ENCODE measurements at regions not wholly inside any gene's neighbourhood (a gene's known extent, or its start where the extent isn't known, plus 50 kb on each side); places are given as distances from the start of the nearest gene placed in this dataset.

DNA sequence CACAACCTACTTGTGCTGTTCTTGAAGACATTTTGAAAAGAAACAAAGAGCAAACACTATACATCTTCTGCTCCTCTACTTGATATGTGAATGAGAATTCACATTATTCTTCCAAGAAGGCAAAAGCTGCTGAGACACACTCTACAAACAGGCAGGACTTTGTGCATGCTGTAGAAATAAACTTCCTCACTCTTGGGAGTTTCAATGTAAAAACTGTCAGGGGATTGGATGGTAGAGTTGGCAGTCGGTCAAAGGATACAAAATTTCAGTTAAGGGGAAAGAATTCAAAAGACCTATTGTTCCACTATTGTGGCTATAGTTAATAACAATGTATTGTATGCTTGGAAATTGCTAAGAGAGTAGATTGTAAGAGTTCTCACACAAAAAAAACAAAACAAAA lies 196.3 kb downstream of the MC4R start:
- DNase-seq (ENCODE audit: low read depth): no peak
- TF ChIP-seq, protein P1, sequence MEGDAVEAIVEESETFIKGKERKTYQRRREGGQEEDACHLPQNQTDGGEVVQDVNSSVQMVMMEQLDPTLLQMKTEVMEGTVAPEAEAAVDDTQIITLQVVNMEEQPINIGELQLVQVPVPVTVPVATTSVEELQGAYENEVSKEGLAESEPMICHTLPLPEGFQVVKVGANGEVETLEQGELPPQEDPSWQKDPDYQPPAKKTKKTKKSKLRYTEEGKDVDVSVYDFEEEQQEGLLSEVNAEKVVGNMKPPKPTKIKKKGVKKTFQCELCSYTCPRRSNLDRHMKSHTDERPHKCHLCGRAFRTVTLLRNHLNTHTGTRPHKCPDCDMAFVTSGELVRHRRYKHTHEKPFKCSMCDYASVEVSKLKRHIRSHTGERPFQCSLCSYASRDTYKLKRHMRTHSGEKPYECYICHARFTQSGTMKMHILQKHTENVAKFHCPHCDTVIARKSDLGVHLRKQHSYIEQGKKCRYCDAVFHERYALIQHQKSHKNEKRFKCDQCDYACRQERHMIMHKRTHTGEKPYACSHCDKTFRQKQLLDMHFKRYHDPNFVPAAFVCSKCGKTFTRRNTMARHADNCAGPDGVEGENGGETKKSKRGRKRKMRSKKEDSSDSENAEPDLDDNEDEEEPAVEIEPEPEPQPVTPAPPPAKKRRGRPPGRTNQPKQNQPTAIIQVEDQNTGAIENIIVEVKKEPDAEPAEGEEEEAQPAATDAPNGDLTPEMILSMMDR (conservative IDR thresholded peaks at IDR 0.05; ENCODE audit: control insufficient read depth, insufficient read depth, low read depth, low read length): no peak
- no peak overlapping the region for H3K4me3 ChIP-seq (ENCODE audit: control insufficient read depth, low read depth, low read length)

DNA sequence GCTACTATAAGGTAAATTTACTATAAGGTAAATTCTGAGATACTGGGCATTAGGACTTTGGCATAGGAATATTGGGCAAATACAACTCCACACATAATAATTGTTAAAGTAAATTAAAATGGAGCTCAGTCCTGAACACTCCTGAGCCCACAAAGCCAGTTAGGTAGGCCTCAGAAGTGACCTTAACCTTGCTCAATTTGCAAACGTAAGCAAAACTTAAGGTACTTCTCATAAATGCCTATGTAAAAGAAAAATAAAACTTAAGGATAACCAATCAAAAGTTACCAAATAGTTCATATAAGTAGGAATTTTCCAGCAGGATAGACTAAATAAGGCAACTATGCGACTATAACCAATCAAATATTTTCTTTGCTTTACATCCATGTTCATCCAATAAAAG lies 197.7 kb downstream of the MC4R start:
- no peak overlapping the region for H3K4me3 ChIP-seq (ENCODE audit: control insufficient read depth, low read depth, low read length)
- no peak for DNase-seq (ENCODE audit: low read depth)
- TF ChIP-seq, protein P1 (conservative IDR thresholded peaks at IDR 0.05; ENCODE audit: control insufficient read depth, insufficient read depth, low read depth, low read length): no peak

DNA sequence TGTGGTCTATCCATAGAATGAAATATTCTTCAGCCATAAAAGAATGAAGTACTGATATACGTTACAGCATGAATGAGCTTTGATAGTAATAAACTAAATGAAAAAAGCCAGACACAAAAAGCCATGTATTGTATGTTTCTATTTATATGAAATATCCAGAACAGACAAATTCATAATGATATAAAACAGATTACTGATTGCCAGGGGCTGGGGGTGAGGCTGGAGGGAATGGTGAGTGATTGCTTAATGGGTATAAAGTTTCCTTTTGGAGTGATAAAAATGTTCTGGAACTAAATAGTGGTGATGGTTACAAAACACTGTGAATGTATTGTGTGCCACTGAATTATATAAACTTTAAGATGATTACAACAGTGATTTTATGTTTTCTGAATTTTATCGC lies 200.5 kb downstream of the MC4R start:
- no peak overlapping the region for H3K4me3 ChIP-seq (ENCODE audit: control insufficient read depth, low read depth, low read length)
- TF ChIP-seq, protein P1 (conservative IDR thresholded peaks at IDR 0.05; ENCODE audit: control insufficient read depth, insufficient read depth, low read depth, low read length): no peak
- DNase-seq (ENCODE audit: low read depth): no peak

DNA sequence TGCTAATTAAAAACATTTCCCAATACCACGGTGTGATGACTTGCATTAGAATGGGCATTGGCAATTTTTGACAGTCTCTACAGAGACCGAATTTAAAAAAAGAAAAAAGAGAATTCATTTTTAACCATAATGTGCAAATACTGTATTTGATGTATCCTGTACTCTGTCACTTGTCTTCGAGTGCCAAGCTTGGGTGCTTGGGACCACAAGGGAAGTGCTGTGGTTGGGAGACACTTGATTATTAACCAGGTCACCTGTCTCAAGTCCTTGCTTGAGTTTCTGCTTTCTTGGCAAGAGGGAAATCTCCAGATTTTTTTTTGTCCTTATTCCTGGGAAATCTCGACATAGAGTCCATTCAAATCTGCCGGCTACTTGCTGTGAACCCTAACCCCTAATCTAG lies 209.0 kb downstream of the MC4R start:
- no peak for DNase-seq (ENCODE audit: low read depth)
- no peak overlapping the region for H3K4me3 ChIP-seq (ENCODE audit: control insufficient read depth, low read depth, low read length)
- TF ChIP-seq, protein P1 (conservative IDR thresholded peaks at IDR 0.05; ENCODE audit: control insufficient read depth, insufficient read depth, low read depth, low read length): no peak

DNA sequence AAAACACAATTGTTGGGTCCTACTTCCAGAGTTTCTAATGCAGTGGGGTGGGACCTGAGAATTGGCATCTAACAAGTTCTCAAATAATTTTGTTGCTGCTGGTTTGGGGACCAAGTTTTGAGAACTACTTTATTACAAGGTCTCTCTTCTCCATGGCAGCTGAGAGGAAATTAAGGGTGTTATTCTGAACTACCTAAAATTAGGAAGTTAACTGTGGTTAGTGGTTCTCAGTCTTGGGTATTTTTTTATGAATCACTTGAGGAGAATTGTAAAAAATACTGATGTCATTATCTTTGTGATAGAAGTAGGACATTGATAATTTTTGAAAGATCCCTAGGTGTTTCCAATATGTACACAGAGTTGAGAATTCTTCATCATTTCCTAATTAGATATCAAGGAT lies 210.2 kb downstream of the MC4R start:
- no peak overlapping the region for H3K4me3 ChIP-seq (ENCODE audit: control insufficient read depth, low read depth, low read length)
- no peak for DNase-seq (ENCODE audit: low read depth)
- TF ChIP-seq, protein P1 (conservative IDR thresholded peaks at IDR 0.05; ENCODE audit: control insufficient read depth, insufficient read depth, low read depth, low read length): no peak

DNA sequence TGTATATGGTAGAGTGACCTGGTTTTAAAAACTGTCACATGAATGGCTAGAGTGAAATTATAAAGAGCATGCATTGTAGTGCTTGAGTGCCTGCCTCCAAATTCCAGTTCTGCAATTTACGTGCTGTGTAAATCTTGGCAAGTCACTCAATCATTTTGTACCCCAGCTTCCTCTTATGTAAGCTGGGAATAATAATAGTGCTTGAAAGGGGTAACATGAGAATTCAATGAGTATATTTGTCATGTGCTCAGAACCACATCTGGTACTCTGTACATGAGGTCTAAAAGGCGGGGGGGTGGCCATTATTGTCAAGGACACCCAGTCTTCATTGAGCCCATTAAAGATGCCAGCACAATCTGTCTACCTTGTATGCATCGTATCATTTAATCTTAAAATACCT lies 214.8 kb downstream of the MC4R start:
- DNase-seq (ENCODE audit: low read depth): no peak
- TF ChIP-seq, protein P1 (conservative IDR thresholded peaks at IDR 0.05; ENCODE audit: control insufficient read depth, insufficient read depth, low read depth, low read length): no peak
- H3K4me3 ChIP-seq (ENCODE audit: control insufficient read depth, low read depth, low read length): no peak overlapping the region

DNA sequence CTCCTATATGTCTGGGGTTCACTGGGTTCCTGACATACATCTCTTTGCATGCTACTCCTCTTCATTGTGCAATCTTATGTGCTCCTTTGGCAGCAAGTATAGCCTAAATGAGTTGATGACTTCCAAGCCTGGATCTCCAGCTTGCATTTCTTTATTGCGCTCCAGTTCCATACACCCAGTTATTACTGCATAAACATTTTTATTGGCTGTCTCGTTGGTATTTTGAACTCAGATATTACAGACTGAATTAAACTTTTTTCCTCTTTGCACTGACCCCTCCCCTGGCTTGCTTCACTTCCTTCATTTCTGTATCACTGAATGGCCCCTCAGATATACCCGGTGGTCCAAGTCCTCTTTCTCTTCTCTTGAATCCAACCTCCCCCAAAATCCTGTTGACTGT lies 219.2 kb downstream of the MC4R start:
- no peak overlapping the region for H3K4me3 ChIP-seq (ENCODE audit: control insufficient read depth, low read depth, low read length)
- no peak for DNase-seq (ENCODE audit: low read depth)
- TF ChIP-seq, protein P1 (conservative IDR thresholded peaks at IDR 0.05; ENCODE audit: control insufficient read depth, insufficient read depth, low read depth, low read length): no peak
